GM12878 (cell line): ENCODE measurements at regions not wholly inside any gene's neighbourhood (a gene's known extent, or its start where the extent isn't known, plus 50 kb on each side); places are given as distances from the start of the nearest gene placed in this dataset.

ENCODE experiments used
- BHLHE40 ChIP-seq, 2 experiments: fragments of 450-650 bp in 1 of 2; IDR thresholded peaks; 2 replicates each; pipeline ENCODE4 v1.6.1; 2011 to 2017; ENCODE audit warnings: low read depth in 2 of 2, borderline replicate concordance in 1 of 2, improper control_type of control experiment in 1 of 2, low read length in 1 of 2, mild to moderate bottlenecking in 1 of 2
- CBX5 ChIP-seq: sonication (generic); IDR thresholded peaks from 2 replicates; pipeline ENCODE4 v1.6.1; 2016; ENCODE audit warnings: low read depth, moderate library complexity, mild to moderate bottlenecking, inconsistent platforms
- DPF2 ChIP-seq: fragments of 450-650 bp; IDR thresholded peaks from 2 replicates; pipeline ENCODE4 v1.6.1; 2017; ENCODE audit warnings: mild to moderate bottlenecking
- E4F1 ChIP-seq: fragments of 450-650 bp; IDR thresholded peaks from 2 replicates; pipeline ENCODE4 v1.6.1; 2018; ENCODE audit warnings: borderline replicate concordance, mild to moderate bottlenecking; ENCODE audit not compliant: partially characterized antibody
- FOXK2 ChIP-seq: fragments of 450-650 bp; IDR thresholded peaks from 2 replicates; pipeline ENCODE4 v1.6.1; 2017; ENCODE audit warnings: mild to moderate bottlenecking, moderate library complexity
- HDAC6 ChIP-seq: fragments of 200-600 bp; sonication (generic); IDR thresholded peaks from one replicate; pipeline ENCODE4 v1.8.0; 2017; ENCODE audit warnings: antibody characterized with exemption; ENCODE audit not compliant: unreplicated experiment
- IRF5 ChIP-seq: fragments of 450-650 bp; IDR thresholded peaks from 2 replicates; pipeline ENCODE4 v1.6.1; 2017; ENCODE audit warnings: borderline replicate concordance
- NFYB ChIP-seq: IDR thresholded peaks from 2 replicates; pipeline ENCODE4 v1.6.1; 2011; ENCODE audit warnings: low read depth, mild to moderate bottlenecking, low read length, improper control_type of control experiment, moderate library complexity; ENCODE audit not compliant: insufficient read depth
- NRF1 ChIP-seq: conservative IDR thresholded peaks from 2 replicates; pipeline ENCODE4 v1.6.1; 2011; ENCODE audit warnings: mild to moderate bottlenecking, low read depth, low read length, improper control_type of control experiment
- POLR2A ChIP-seq: IDR thresholded peaks from 2 replicates; pipeline ENCODE4 v1.6.1; 2011; ENCODE audit warnings: low read depth, mild to moderate bottlenecking, low read length
- RAD21 ChIP-seq: IDR thresholded peaks from 2 replicates; pipeline ENCODE4 v1.6.1; 2011; ENCODE audit warnings: mild to moderate bottlenecking, low read depth, low read length, moderate library complexity; ENCODE audit not compliant: insufficient read depth
- RFX5 ChIP-seq: IDR thresholded peaks from 2 replicates; pipeline ENCODE4 v1.6.1; 2011; ENCODE audit warnings: low read depth, low read length, improper control_type of control experiment
- ZBED1 ChIP-seq: IDR thresholded peaks from 2 replicates; pipeline ENCODE4 v1.6.1; 2016; ENCODE audit warnings: borderline replicate concordance
- ZNF207 ChIP-seq: fragments of 450-650 bp; IDR thresholded peaks from 2 replicates; pipeline ENCODE4 v1.6.1; 2014; ENCODE audit warnings: antibody characterized with exemption, mild to moderate bottlenecking, borderline replicate concordance
- ZNF24 ChIP-seq: fragments of 450-650 bp; IDR thresholded peaks from 2 replicates; pipeline ENCODE4 v1.6.1; 2017; ENCODE audit warnings: antibody characterized with exemption, mild to moderate bottlenecking
- ZSCAN29 ChIP-seq: fragments of 450-650 bp; IDR thresholded peaks from 2 replicates; pipeline ENCODE4 v1.6.1; 2017; ENCODE audit warnings: mild to moderate bottlenecking, moderate library complexity
- ZZZ3 ChIP-seq: IDR thresholded peaks from 2 replicates; pipeline ENCODE4 v1.6.1; 2011; ENCODE audit warnings: low read depth; ENCODE audit not compliant: control insufficient read depth, insufficient read length
- TF ChIP-seq, protein P1 (sequence below): fragments of 450-650 bp; IDR thresholded peaks from 2 replicates; pipeline ENCODE4 v1.6.1; 2017; ENCODE audit warnings: mild to moderate bottlenecking
- TF ChIP-seq, protein P2 (sequence below): IDR thresholded peaks from 2 replicates; pipeline ENCODE4 v1.6.1; 2012; ENCODE audit warnings: improper control_type of control experiment, low read depth, low read length; ENCODE audit not compliant: insufficient replicate concordance

GRCh38 chr22:23521441-23522113 is 58.5 kb downstream of the IGLL1 start (continued):
- TF ChIP-seq IRF5: no peak
- TF ChIP-seq E4F1: no peak
- no peak for TF ChIP-seq ZSCAN29
- no peak for TF ChIP-seq NFYB
- no peak for TF ChIP-seq CBX5
- TF ChIP-seq, protein P1, sequence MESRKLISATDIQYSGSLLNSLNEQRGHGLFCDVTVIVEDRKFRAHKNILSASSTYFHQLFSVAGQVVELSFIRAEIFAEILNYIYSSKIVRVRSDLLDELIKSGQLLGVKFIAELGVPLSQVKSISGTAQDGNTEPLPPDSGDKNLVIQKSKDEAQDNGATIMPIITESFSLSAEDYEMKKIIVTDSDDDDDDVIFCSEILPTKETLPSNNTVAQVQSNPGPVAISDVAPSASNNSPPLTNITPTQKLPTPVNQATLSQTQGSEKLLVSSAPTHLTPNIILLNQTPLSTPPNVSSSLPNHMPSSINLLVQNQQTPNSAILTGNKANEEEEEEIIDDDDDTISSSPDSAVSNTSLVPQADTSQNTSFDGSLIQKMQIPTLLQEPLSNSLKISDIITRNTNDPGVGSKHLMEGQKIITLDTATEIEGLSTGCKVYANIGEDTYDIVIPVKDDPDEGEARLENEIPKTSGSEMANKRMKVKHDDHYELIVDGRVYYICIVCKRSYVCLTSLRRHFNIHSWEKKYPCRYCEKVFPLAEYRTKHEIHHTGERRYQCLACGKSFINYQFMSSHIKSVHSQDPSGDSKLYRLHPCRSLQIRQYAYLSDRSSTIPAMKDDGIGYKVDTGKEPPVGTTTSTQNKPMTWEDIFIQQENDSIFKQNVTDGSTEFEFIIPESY: no peak
- TF ChIP-seq RFX5: no peak
- TF ChIP-seq ZNF207: no peak
- 0 out of 2 replicates have a peak, but pooled peaks have one; percentile 8 for TF ChIP-seq NRF1
- no peak for TF ChIP-seq FOXK2
- TF ChIP-seq, protein P2, sequence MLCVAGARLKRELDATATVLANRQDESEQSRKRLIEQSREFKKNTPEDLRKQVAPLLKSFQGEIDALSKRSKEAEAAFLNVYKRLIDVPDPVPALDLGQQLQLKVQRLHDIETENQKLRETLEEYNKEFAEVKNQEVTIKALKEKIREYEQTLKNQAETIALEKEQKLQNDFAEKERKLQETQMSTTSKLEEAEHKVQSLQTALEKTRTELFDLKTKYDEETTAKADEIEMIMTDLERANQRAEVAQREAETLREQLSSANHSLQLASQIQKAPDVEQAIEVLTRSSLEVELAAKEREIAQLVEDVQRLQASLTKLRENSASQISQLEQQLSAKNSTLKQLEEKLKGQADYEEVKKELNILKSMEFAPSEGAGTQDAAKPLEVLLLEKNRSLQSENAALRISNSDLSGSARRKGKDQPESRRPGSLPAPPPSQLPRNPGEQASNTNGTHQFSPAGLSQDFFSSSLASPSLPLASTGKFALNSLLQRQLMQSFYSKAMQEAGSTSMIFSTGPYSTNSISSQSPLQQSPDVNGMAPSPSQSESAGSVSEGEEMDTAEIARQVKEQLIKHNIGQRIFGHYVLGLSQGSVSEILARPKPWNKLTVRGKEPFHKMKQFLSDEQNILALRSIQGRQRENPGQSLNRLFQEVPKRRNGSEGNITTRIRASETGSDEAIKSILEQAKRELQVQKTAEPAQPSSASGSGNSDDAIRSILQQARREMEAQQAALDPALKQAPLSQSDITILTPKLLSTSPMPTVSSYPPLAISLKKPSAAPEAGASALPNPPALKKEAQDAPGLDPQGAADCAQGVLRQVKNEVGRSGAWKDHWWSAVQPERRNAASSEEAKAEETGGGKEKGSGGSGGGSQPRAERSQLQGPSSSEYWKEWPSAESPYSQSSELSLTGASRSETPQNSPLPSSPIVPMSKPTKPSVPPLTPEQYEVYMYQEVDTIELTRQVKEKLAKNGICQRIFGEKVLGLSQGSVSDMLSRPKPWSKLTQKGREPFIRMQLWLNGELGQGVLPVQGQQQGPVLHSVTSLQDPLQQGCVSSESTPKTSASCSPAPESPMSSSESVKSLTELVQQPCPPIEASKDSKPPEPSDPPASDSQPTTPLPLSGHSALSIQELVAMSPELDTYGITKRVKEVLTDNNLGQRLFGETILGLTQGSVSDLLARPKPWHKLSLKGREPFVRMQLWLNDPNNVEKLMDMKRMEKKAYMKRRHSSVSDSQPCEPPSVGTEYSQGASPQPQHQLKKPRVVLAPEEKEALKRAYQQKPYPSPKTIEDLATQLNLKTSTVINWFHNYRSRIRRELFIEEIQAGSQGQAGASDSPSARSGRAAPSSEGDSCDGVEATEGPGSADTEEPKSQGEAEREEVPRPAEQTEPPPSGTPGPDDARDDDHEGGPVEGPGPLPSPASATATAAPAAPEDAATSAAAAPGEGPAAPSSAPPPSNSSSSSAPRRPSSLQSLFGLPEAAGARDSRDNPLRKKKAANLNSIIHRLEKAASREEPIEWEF: no peak
- no peak for TF ChIP-seq ZZZ3
- no peak for TF ChIP-seq RAD21
- TF ChIP-seq HDAC6: no peak
- TF ChIP-seq ZNF24: no peak
- TF ChIP-seq DPF2: peak; percentile 66
- TF ChIP-seq BHLHE40 (IDR thresholded peaks at IDR 0.05; ENCODE audit: borderline replicate concordance in 1 of 2, low read depth in 2 of 2, low read length in 1 of 2): peak in 1 of 2 experiments; percentile 20; a peak in 1 of 4 replicates
- TF ChIP-seq ZBED1: no peak
- no peak for TF ChIP-seq POLR2A
